HCEC 1CT (cell line): ENCODE measurements at regions not wholly inside any gene's neighbourhood (a gene's known extent, or its start where the extent isn't known, plus 50 kb on each side); places are given as distances from the start of the nearest gene placed in this dataset.

Experiments
- DNase-seq: peaks from one replicate; pipeline ENCODE4 v3.0.0-alpha.2; 2017

- DNase-seq = no peak
Observed at GRCh38 chr15:97680606-97681220, 279.8 kb upstream of the ARRDC4 start.

GRCh38 chr15:97683831-97684230, 276.7 kb upstream of the ARRDC4 start:
- no peak for DNase-seq

- no peak for DNase-seq
Observed at GRCh38 chr15:97684249-97684648, 276.3 kb upstream of the ARRDC4 start.

GRCh38 chr15:97686324-97686723, 274.2 kb upstream of the ARRDC4 start:
- DNase-seq = no peak

GRCh38 chr15:97687654-97688053, 272.8 kb upstream of the ARRDC4 start:
- no peak for DNase-seq

- DNase-seq = no peak
Observed at GRCh38 chr15:97688177-97688576, 272.3 kb upstream of the ARRDC4 start.

- no peak for DNase-seq
Observed at GRCh38 chr15:97688886-97689285, 271.6 kb upstream of the ARRDC4 start.

GRCh38 chr15:97691078-97691477, 269.4 kb upstream of the ARRDC4 start:
- no peak for DNase-seq

- no peak for DNase-seq
Observed at GRCh38 chr15:97691799-97692198, 268.7 kb upstream of the ARRDC4 start.

GRCh38 chr15:97692301-97693015, 268.0 kb upstream of the ARRDC4 start:
- no peak for DNase-seq

GRCh38 chr15:97694456-97694855, 266.0 kb upstream of the ARRDC4 start:
- no peak for DNase-seq

- no peak for DNase-seq
Observed at GRCh38 chr15:97703400-97703799, 257.1 kb upstream of the ARRDC4 start.

GRCh38 chr15:97706059-97706458, 254.4 kb upstream of the ARRDC4 start:
- no peak for DNase-seq

GRCh38 chr15:97708252-97708651, 252.3 kb upstream of the ARRDC4 start:
- no peak for DNase-seq

GRCh38 chr15:97712530-97712929, 248.0 kb upstream of the ARRDC4 start:
- DNase-seq = no peak

GRCh38 chr15:97717806-97718205, 242.7 kb upstream of the ARRDC4 start:
- no peak for DNase-seq

GRCh38 chr15:97718509-97718908, 242.0 kb upstream of the ARRDC4 start:
- DNase-seq = no peak

- DNase-seq = no peak
Observed at GRCh38 chr15:97728791-97729190, 231.7 kb upstream of the ARRDC4 start.

GRCh38 chr15:97729270-97729669, 231.2 kb upstream of the ARRDC4 start:
- DNase-seq = no peak

- no peak for DNase-seq
Observed at GRCh38 chr15:97730315-97730714, 230.2 kb upstream of the ARRDC4 start.

- DNase-seq = no peak
Observed at GRCh38 chr15:97731859-97732258, 228.6 kb upstream of the ARRDC4 start.

GRCh38 chr15:97733373-97733772, 227.1 kb upstream of the ARRDC4 start:
- DNase-seq = no peak

- no peak for DNase-seq
Observed at GRCh38 chr15:97736748-97737147, 223.8 kb upstream of the ARRDC4 start.

- DNase-seq = no peak
Observed at GRCh38 chr15:97745481-97746071, 214.9 kb upstream of the ARRDC4 start.

GRCh38 chr15:97747342-97747741, 213.2 kb upstream of the ARRDC4 start:
- no peak for DNase-seq
